IMR-90 (cell line): ENCODE measurements at regions not wholly inside any gene's neighbourhood (a gene's known extent, or its start where the extent isn't known, plus 50 kb on each side); places are given as distances from the start of the nearest gene placed in this dataset.

ENCODE experiments used
- ATAC-seq: fragments of 200-7000 bp; cut with Tn5 transposase; 2 replicates; pipeline ENCODE4 v1.9.1; 2020; ENCODE audit warnings: low read depth, mild to moderate bottlenecking, moderate library complexity
- BruUV-seq: library from RNA; stranded (reverse); fragments of 400-500 nt; replicated peaks from 2 replicates; lab custom pipeline; 2021; lab: Mats Ljungman, UMichigan
- CTCF ChIA-PET: fragments of 300-600 bp; formaldehyde crosslinking; extraction: SDS; loops from one replicate; lab custom pipeline; 2021; ENCODE audit warnings: antibody characterized with exemption; lab: Yijun Ruan, JAX
- POLR2A ChIA-PET: fragments of 300-600 bp; sonication (Branson Sonifier 250); formaldehyde crosslinking; loops from one replicate; lab custom pipeline; 2022; ENCODE audit warnings: antibody characterized with exemption; ENCODE audit not compliant: unreplicated experiment; lab: Charles Lee
- DNase-seq: peaks from one replicate; pipeline ENCODE4 v3.0.0; 2013
- H2AFZ ChIP-seq: replicated peaks from 2 replicates; pipeline ENCODE3; 2013; ENCODE audit warnings: low read length, mild to moderate bottlenecking; ENCODE audit not compliant: poor library complexity
- H2AK5ac ChIP-seq: 2 replicates; pipeline ENCODE4 v1.6.1; 2013; ENCODE audit warnings: low read depth, low read length, inconsistent platforms
- H2AK9ac ChIP-seq: replicated peaks from 2 replicates; pipeline ENCODE3; 2013; ENCODE audit warnings: mild to moderate bottlenecking, low read depth, low read length, moderate library complexity; ENCODE audit not compliant: poor library complexity
- H2BK120ac ChIP-seq: 2 replicates; pipeline ENCODE4 v1.6.1; 2013; ENCODE audit warnings: low read depth, low read length, inconsistent platforms
- H2BK15ac ChIP-seq: 3 replicates; pipeline ENCODE4 v1.6.1; 2013; ENCODE audit warnings: low read depth, low read length, inconsistent platforms
- H2BK20ac ChIP-seq: 2 replicates; pipeline ENCODE4 v1.6.1; 2013; ENCODE audit warnings: low read depth, mild to moderate bottlenecking, inconsistent platforms, low read length, moderate library complexity
- H2BK5ac ChIP-seq: 2 replicates; pipeline ENCODE4 v1.6.1; 2013; ENCODE audit warnings: mild to moderate bottlenecking, low read depth, low read length, inconsistent platforms; ENCODE audit not compliant: poor library complexity, severe bottlenecking
- H3K14ac ChIP-seq: replicated peaks from 2 replicates; pipeline ENCODE4 v1.6.1; 2013; ENCODE audit warnings: low read depth, low read length, inconsistent platforms
- H3K18ac ChIP-seq: 2 replicates; pipeline ENCODE4 v1.6.1; 2013; ENCODE audit warnings: low read depth, low read length, control low read depth
- H3K23ac ChIP-seq: 2 replicates; pipeline ENCODE4 v1.6.1; 2013; ENCODE audit warnings: low read depth, low read length, inconsistent platforms
- H3K27ac ChIP-seq: 2 replicates; pipeline ENCODE4 v1.5.1; 2013; ENCODE audit warnings: mild to moderate bottlenecking, control low read depth, low read length; ENCODE audit not compliant: insufficient read depth
- H3K27me3 ChIP-seq: 2 replicates; pipeline ENCODE4 v1.6.1; 2013; ENCODE audit warnings: low read length; ENCODE audit not compliant: control insufficient read depth, insufficient read depth
- H3K36me3 ChIP-seq: 2 replicates; pipeline ENCODE4 v1.6.1; 2013; ENCODE audit warnings: low read length, mixed read lengths; ENCODE audit not compliant: control insufficient read depth, insufficient read depth
- H3K4ac ChIP-seq: 2 replicates; pipeline ENCODE4 v1.6.1; 2013; ENCODE audit warnings: low read depth, low read length, inconsistent platforms
- H3K4me1 ChIP-seq: 2 replicates; pipeline ENCODE4 v1.6.1; 2013; ENCODE audit warnings: low read length, mixed read lengths; ENCODE audit not compliant: control insufficient read depth, insufficient read depth
- H3K4me2 ChIP-seq: 2 replicates; pipeline ENCODE4 v1.6.1; 2013; ENCODE audit warnings: low read depth, mild to moderate bottlenecking, control low read depth, low read length, moderate library complexity
- H3K4me3 ChIP-seq: 2 replicates; pipeline ENCODE4 v1.5.1; 2013; ENCODE audit warnings: low read depth, mild to moderate bottlenecking, control low read depth, low read length, moderate library complexity; ENCODE audit not compliant: insufficient read depth
- H3K56ac ChIP-seq: 2 replicates; pipeline ENCODE4 v1.6.1; 2013; ENCODE audit warnings: low read length, inconsistent platforms; ENCODE audit not compliant: insufficient read depth; ENCODE audit errors: extremely low read depth
- H3K79me1 ChIP-seq, 2 experiments: 2 replicates each; pipeline ENCODE4 v1.6.1; 2013; ENCODE audit warnings: low read length in 2 of 2, inconsistent platforms in 1 of 2, low read depth in 1 of 2
- H3K9ac ChIP-seq: 2 replicates; pipeline ENCODE4 v1.6.1; 2013; ENCODE audit warnings: low read depth, low read length, control low read depth
- H3K9me1 ChIP-seq: 2 replicates; pipeline ENCODE4 v1.6.1; 2013; ENCODE audit warnings: low read length, inconsistent platforms; ENCODE audit not compliant: insufficient read depth
- H3K9me3 ChIP-seq: 2 replicates; pipeline ENCODE4 v1.6.1; 2013; ENCODE audit warnings: low read length; ENCODE audit not compliant: control insufficient read depth, insufficient read depth
- H4K20me1 ChIP-seq: 2 replicates; pipeline ENCODE4 v1.6.1; 2013; ENCODE audit warnings: low read length, inconsistent platforms; ENCODE audit not compliant: insufficient read depth
- H4K5ac ChIP-seq: 2 replicates; pipeline ENCODE4 v1.6.1; 2013; ENCODE audit warnings: mild to moderate bottlenecking, low read depth, low read length, control low read depth
- H4K8ac ChIP-seq, 2 experiments: 2 replicates each; pipeline ENCODE4 v1.6.1; 2013; ENCODE audit warnings: low read depth in 2 of 2, low read length in 2 of 2, control low read depth in 1 of 2, inconsistent platforms in 1 of 2
- H4K91ac ChIP-seq: 2 replicates; pipeline ENCODE4 v1.6.1; 2013; ENCODE audit warnings: low read depth, low read length, inconsistent platforms; ENCODE audit not compliant: insufficient read depth
- BHLHE40 ChIP-seq: fragments of 150-350 bp; IDR thresholded peaks from 2 replicates; pipeline ENCODE4 v1.6.1; 2016; ENCODE audit warnings: mild to moderate bottlenecking, low read depth, low read length
- CEBPB ChIP-seq: IDR thresholded peaks from 2 replicates; pipeline ENCODE4 v1.6.1; 2012; ENCODE audit warnings: low read depth, low read length, improper control_type of control experiment
- CHD1 ChIP-seq: IDR thresholded peaks from 2 replicates; pipeline ENCODE4 v1.6.1; 2012; ENCODE audit warnings: low read depth, low read length, improper control_type of control experiment
- FOS ChIP-seq: fragments of 150-350 bp; IDR thresholded peaks from 2 replicates; pipeline ENCODE4 v1.6.1; 2016; ENCODE audit warnings: low read depth, low read length
- MAZ ChIP-seq: IDR thresholded peaks from 2 replicates; pipeline ENCODE4 v1.6.1; 2012; ENCODE audit warnings: low read depth, mild to moderate bottlenecking, low read length, improper control_type of control experiment, moderate library complexity, borderline replicate concordance
- MXI1 ChIP-seq: IDR thresholded peaks from 2 replicates; pipeline ENCODE4 v1.6.1; 2012; ENCODE audit warnings: low read depth, mild to moderate bottlenecking, low read length, moderate library complexity, borderline replicate concordance
- NFE2L2 ChIP-seq: fragments of 150-350 bp; IDR thresholded peaks from 2 replicates; pipeline ENCODE4 v1.6.1; 2016; ENCODE audit warnings: low read depth, mild to moderate bottlenecking, low read length
- POLR2A ChIP-seq: IDR thresholded peaks from 2 replicates; pipeline ENCODE4 v1.6.1; 2012; ENCODE audit warnings: mild to moderate bottlenecking, low read depth, low read length
- RAD21 ChIP-seq: IDR thresholded peaks from 2 replicates; pipeline ENCODE4 v1.6.1; 2012; ENCODE audit warnings: low read length, improper control_type of control experiment
- RCOR1 ChIP-seq: IDR thresholded peaks from 2 replicates; pipeline ENCODE4 v1.6.1; 2012; ENCODE audit warnings: mild to moderate bottlenecking, low read length, improper control_type of control experiment; ENCODE audit not compliant: insufficient replicate concordance
- RFX5 ChIP-seq: IDR thresholded peaks from 2 replicates; pipeline ENCODE4 v1.8.0; 2012; ENCODE audit warnings: low read depth, mild to moderate bottlenecking, low read length, moderate library complexity
- SMC3 ChIP-seq: fragments of 150-350 bp; IDR thresholded peaks from 2 replicates; pipeline ENCODE4 v1.6.1; 2016; ENCODE audit warnings: low read depth, mild to moderate bottlenecking, antibody characterized with exemption, low read length, moderate library complexity
- USF2 ChIP-seq: fragments of 150-350 bp; IDR thresholded peaks from 2 replicates; pipeline ENCODE4 v1.6.1; 2017; ENCODE audit warnings: mild to moderate bottlenecking, antibody characterized with exemption, low read length, low read depth
- WGBS, 2 experiments: methylation state at CpG; one replicate each; pipeline versions ENCODE4 v1.1.5 to v1.1.7; 2013; ENCODE audit warnings: missing lambda C conversion rate in 2 of 2; ENCODE audit not compliant: insufficient read length in 1 of 2; ENCODE audit errors: extremely low coverage in 2 of 2; 5-methylcytosine and 5-hydroxymethylcytosine counted together
- dilution Hi-C: fragments of 300-500 bp; cut with HindIII; formaldehyde crosslinking; loops from one replicate; pipeline ENCODE4 v1.14.3; 2018; ENCODE audit warnings: low sequenced_read_pairs; ENCODE audit not compliant: unreplicated experiment
- in situ Hi-C: fragments of 300-500 bp; cut with MboI; formaldehyde crosslinking; loops from 3 replicates; pipeline ENCODE4 v1.14.3; 2019; ENCODE audit warnings: low sequenced_read_pairs, inconsistent platforms, mixed read lengths
- intact Hi-C: fragments of 100-400 bp; cut with micrococcal nuclease; formaldehyde crosslinking; loops from 2 replicates; pipeline ENCODE4 v1.10.0; 2022
- TF ChIP-seq, protein P1 (sequence below): conservative IDR thresholded peaks from 2 replicates; pipeline ENCODE4 v1.5.1; 2012; ENCODE audit warnings: mild to moderate bottlenecking, low read depth, low read length, improper control_type of control experiment
- TF ChIP-seq, protein P2 (sequence below): fragments of 150-350 bp; IDR thresholded peaks from 2 replicates; pipeline ENCODE4 v1.6.1; 2016; ENCODE audit warnings: low read depth, mild to moderate bottlenecking, low read length, moderate library complexity, borderline replicate concordance

DNA sequence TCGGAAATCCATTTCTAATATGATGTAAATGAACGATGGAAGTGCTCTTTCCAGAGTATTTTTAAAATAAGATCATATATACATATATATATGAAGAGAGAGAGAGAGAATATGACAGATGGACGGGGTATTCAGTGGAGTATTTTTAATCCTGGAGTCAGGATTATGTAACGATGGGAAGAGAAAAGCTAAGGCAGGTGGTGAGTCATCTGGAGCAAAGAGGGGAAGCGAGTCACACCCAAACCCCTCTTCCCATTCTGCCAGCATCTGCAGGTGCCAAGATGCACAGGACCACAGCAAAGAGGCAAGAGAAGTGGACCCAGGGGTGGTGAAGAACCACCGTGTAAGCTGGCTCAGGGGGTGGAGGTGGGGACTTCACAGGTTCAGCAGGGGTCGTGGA lies 102.7 kb upstream of the GRIK3 start:
- ChIA-PET CTCF (no interaction called here), POLR2A (no interaction called here)
- Histone ChIP-seq H2AK5ac (no peak overlapping the region), H3K18ac (no peak overlapping the region), H3K27ac (no peak overlapping the region), H3K4ac (no peak overlapping the region), H3K36me3 (no peaks in the 10 kb centered on the region), H2BK15ac (no peak overlapping the region), H3K9ac (no peak overlapping the region), H2AK9ac (no peak overlapping the region), H3K79me1 (no peaks in the 10 kb centered on the region), H3K4me1 (no peaks in the 10 kb centered on the region), H3K4me2 (no peak overlapping the region), H2BK5ac (no peak overlapping the region), H2BK20ac (no peak overlapping the region), H3K23ac (no peak overlapping the region), H3K9me3 (no peaks in the 10 kb centered on the region; the same call in 1 of the 2 replicates), H2BK120ac (no peak overlapping the region), H4K91ac (no peak overlapping the region), H4K5ac (no peak overlapping the region), H3K56ac (no peak overlapping the region), H3K27me3 (no peaks in the 10 kb centered on the region), H3K14ac (no peak overlapping the region), H2AFZ (no peak overlapping the region), H4K8ac (no peak overlapping the region), H4K20me1 (no peaks in the 10 kb centered on the region), H3K9me1 (no peaks in the 10 kb centered on the region), H3K4me3 (no peak overlapping the region)
- ATAC-seq, result no peak
- TF ChIP-seq CHD1, result no peak
- TF ChIP-seq RCOR1, result no peak
- TF ChIP-seq CEBPB, result no peak
- no peak for TF ChIP-seq NFE2L2
- TF ChIP-seq, protein P1, sequence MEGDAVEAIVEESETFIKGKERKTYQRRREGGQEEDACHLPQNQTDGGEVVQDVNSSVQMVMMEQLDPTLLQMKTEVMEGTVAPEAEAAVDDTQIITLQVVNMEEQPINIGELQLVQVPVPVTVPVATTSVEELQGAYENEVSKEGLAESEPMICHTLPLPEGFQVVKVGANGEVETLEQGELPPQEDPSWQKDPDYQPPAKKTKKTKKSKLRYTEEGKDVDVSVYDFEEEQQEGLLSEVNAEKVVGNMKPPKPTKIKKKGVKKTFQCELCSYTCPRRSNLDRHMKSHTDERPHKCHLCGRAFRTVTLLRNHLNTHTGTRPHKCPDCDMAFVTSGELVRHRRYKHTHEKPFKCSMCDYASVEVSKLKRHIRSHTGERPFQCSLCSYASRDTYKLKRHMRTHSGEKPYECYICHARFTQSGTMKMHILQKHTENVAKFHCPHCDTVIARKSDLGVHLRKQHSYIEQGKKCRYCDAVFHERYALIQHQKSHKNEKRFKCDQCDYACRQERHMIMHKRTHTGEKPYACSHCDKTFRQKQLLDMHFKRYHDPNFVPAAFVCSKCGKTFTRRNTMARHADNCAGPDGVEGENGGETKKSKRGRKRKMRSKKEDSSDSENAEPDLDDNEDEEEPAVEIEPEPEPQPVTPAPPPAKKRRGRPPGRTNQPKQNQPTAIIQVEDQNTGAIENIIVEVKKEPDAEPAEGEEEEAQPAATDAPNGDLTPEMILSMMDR, result no peak
- no peak for TF ChIP-seq SMC3
- TF ChIP-seq MAZ, result no peak
- no peak for TF ChIP-seq RAD21
- TF ChIP-seq FOS, result no peak
- TF ChIP-seq MXI1, result no peak
- TF ChIP-seq, protein P2, sequence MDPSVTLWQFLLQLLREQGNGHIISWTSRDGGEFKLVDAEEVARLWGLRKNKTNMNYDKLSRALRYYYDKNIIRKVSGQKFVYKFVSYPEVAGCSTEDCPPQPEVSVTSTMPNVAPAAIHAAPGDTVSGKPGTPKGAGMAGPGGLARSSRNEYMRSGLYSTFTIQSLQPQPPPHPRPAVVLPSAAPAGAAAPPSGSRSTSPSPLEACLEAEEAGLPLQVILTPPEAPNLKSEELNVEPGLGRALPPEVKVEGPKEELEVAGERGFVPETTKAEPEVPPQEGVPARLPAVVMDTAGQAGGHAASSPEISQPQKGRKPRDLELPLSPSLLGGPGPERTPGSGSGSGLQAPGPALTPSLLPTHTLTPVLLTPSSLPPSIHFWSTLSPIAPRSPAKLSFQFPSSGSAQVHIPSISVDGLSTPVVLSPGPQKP, result no peak
- TF ChIP-seq RFX5, result no peak
- no peak for TF ChIP-seq BHLHE40
- TF ChIP-seq POLR2A, result no peak
- TF ChIP-seq USF2, result no peak
- intact Hi-C loops, result no loop called here
- 0% methylated on average over 1 of the region's 7 CpGs; no CpG with 5 or more reads in 1 of the 2 experiments for WGBS, 2 experiments
- BruUV-seq, result no TSS peak
- dilution Hi-C loops, result no loop called here
- DNase-seq, result no peak
- in situ Hi-C loops, result no loop called here
